Fibroblast of skin of right biceps (primary cell): ENCODE measurements at regions not wholly inside any gene's neighbourhood (a gene's known extent, or its start where the extent isn't known, plus 50 kb on each side); places are given as distances from the start of the nearest gene placed in this dataset.

Source experiments
- DNase-seq: peaks from one replicate; pipeline ENCODE4 v3.0.0-alpha.2; 2013

DNA sequence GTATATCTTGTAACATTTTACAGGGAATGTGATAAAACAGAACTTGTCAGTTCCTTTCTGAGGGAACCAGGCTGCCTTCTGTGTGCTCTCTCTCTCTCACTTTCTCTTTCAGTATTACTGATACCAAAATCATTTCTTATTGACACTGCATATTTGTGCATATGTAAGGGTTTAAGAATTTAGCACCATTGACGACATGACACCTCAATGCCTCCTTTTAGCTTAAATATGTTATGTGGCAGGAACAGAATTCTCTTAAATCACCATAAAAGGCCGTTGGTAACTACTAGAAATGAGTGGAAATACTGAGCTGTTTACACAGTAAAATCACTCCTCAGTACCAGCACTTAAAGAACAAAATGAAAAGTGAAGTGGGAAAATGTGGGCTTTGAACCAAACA is 457.7 kb upstream of the SYT1 start:
- peak; percentile 56 for DNase-seq

GRCh38 chr12:78407722-78408121 is 456.9 kb upstream of the SYT1 start:
- no peak for DNase-seq

DNA sequence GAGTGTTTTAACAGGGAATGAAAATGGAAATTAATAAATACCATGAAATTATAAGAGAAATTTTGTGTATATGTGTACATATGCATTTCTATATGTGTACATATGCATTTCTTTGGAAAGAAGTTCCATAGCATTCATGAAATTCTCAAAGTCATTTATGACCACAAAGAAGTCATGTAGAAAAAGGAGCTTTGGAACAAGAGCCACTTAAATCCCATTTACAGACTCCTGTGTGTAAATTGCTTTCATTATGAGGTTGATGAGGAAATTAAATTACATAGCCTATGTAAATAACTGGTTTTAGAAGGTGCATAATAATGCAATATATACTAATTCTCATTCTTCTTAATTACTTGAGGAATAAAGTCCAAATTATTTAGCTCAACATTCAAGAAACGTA is 450.5 kb upstream of the SYT1 start:
- DNase-seq, result no peak

DNA sequence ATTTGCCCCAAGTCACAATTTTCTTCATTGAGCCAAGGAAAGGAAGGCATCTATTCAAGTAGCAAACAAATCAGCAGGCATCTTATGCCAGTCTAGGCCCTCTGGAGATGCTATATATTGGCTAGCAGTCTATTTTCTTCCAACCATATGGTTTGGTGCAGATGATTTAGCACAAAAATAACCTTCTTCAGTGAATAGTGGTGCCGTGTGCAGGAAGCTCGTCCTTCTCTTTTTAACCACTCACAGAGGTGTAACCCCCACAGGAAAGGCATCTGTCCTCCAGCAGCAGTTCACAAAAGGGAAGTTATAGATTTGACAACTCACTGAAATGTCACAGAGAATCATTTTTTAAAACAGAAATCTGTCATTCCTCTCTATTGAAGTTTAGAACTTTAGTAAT is 445.7 kb upstream of the SYT1 start:
- DNase-seq, result no peak

DNA sequence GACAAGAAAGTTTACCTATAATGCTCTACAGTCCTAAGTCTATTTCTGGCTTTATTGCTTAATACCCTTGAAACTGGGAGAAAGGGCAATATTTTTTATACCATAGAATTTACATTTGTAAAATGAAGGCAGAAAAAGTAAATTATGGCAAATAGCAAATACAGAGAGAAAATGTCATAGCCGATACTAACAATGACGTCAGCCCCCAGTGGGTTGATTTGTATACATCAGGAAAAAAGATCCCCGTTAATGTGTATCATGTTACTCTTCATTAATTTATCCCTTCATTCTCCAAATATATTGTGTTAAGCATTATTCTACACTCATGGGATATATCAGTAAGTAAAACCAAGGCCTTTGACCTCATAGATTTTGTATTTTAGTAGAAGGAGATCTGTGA is 445.1 kb upstream of the SYT1 start:
- DNase-seq, result no peak

DNA sequence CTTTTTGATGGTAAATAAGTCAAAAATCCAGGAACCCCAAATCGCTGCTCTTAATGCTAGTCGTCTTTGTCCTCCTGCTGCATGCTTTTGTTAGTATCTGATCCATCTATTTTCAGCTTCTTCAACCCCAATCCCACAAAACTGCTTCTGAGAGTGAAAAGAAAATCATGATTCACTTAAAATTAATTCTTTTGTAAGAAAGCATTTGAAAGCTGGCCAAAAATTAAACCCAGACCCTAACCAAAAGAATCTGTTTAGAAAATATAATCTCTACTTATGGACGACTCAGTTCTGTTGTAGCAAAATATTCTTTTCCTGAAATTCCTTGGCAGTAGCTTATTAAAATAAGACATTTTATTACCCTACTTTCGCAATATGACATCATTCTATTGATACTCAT is 443.6 kb upstream of the SYT1 start:
- DNase-seq, result peak; percentile 76

GRCh38 chr12:78430551-78430950 is 434.0 kb upstream of the SYT1 start:
- no peak for DNase-seq

DNA sequence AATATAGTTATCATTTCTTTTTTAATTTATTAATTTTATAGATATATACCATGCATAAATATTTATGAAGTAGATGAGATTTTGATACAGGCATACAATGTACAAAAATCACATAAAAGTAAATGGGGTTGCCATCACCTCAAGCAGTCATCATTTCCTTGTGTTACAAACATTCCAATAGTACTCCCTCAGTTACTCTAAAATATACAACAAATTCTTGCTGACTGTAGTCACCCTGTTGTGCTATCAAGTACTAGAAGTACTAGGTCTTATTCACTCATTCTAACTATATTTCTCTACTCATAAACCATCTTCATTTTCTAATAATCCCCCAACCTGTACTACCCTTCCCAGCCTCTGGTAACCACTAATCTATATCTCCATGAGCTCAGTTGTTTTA is 432.6 kb upstream of the SYT1 start:
- DNase-seq, result peak; percentile 22

- DNase-seq, result no peak
Observed at GRCh38 chr12:78439666-78440065, 424.9 kb upstream of the SYT1 start.

GRCh38 chr12:78441737-78442453 is 422.7 kb upstream of the SYT1 start:
- peak; percentile 37 for DNase-seq

- DNase-seq, result peak; percentile 46
Observed at GRCh38 chr12:78442454-78442801, 422.1 kb upstream of the SYT1 start.

- no peak for DNase-seq
Observed at GRCh38 chr12:78446555-78446954, 418.0 kb upstream of the SYT1 start.

- no peak for DNase-seq
Observed at GRCh38 chr12:78447373-78447772, 417.2 kb upstream of the SYT1 start.

DNA sequence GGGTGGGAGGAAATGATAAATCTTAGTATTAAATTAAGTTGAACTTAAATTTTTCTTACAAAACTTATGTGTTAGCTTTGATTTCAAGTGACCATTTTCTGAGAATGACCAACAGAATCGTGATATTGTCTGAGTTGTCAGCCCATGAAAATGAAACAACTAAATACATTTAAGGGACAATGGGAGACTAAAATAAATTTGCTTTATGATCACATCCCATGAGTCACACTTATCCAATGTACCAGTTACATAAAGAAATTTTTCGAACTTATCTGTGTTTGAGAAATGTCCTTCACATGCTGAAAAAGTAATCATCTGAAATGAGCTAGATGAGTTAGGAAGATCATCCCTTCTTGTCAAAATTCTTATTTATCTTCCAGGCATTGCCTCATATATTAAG is 415.9 kb upstream of the SYT1 start:
- DNase-seq, result no peak

DNA sequence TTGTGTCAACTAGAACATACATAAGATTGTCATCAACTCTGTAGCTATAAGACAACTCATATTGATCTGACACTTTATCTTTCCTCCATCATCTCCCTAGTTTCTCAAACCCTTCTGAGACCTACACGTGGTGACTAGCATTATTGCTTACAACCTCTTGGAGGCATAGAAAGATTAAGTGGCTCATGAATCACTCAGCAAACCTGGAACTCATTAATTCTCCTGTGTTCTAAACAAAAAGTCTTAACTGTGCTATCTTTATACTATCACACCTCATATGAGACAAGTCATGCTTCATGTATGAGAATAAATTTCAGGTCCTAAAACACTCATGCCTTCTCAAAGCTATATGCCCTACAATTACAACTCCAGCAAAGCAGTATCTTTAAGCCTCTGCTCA is 408.6 kb upstream of the SYT1 start:
- peak; percentile 23 for DNase-seq

GRCh38 chr12:78457938-78458337 is 406.6 kb upstream of the SYT1 start:
- DNase-seq, result no peak

DNA sequence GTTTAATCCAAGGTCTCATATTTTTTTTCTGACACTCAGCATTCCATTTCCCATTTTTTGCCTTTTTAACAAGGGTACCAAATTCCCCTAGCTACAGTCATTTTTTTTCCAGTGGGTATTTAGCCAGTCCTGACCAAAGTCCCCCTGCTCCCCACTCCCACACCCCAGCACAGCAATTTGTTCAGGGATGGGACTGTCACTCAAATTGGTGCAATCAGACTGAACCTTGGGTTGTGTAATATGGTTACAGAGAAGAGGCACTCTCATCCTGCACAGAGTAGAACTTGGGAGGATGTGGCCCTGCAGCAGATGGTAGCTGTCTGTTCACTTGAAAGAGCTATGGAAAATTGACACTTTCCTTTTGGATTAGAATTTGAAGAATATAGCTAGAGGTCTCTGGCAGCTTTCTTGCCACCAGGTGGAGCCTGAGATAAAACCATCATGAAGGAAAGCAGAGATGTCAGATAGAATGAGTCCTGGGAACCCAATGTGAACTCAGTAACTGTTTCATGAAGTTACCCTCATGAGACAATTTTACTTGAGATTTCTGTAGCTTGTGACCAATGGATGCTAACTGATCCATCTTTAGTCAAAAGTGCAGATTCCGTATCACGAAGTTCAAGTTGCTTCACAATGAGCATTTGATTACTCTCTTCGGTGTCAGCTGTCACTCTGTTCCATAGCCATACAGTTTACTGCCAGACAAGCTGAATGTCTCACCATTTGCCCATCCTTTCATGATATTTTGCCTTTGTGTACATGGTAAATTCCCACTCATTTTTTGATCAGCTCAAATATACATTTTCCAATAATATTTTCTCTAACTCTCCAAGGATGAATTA is 394.0 kb upstream of the SYT1 start:
- peak; percentile 52 for DNase-seq

DNA sequence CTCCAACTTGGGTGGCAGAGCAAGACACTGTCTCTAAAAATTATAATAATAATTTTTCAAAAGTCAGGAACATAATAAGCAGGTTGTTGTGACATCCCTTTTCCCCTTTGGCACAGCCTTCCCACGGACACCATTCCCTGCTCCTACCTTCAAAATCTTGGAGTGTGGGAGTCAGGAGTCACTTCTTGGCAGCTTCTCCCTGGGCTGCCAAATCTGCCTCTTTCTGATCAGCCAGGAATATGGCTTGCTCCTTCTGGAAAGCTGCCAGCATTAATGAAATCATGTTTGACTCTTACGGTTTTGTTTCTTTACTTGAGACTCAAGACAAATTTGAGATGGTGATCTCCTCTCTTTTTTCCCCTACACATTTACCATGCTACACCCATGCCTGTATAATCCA is 391.4 kb upstream of the SYT1 start:
- DNase-seq, result peak; percentile 38

DNA sequence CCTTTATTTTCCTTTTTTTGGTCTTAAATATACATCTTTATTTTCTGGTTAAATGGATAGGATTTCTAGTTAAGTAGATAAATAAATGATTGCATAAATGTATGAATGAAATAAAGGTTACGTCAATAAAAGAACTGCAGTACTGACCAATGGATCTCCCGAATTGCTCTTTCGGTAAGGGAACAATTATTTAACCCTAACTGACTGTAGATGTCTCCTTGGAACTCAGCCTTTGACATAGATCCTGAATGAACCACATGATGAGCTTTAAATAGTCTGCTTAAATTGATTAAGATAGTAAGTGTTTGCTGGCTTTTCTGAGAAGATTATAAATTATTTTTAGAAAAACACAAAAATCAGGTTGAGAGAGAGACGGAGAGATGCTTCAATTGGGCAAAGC is 391.0 kb upstream of the SYT1 start:
- DNase-seq, result no peak

DNA sequence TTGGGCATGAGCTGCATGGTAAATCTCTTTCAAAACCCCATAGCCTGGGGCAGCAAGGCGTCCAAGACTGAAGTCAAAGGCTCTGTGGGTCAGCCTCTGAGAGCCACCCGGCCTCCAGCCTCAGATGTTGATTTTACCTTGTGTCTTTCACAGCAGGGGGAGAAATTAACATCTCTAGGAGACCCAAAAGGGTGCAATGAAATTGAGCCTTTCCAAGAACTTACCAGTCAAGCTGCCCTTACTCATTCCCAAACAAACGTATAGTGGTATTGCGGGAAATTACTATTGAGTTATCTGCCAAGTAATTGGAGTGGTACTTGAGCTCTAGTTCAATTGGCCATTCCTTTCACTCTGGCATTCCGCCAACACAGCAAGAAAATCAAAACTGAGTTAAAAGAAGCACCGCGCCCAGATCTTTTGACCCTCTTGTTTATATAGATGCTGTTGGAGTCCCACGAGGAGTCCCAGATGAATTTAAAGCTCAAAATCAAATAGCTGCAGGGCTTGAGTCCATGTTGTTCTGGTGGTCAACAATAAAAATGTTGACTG is 380.7 kb upstream of the SYT1 start:
- DNase-seq, result no peak

GRCh38 chr12:78489990-78490389 is 374.6 kb upstream of the SYT1 start:
- no peak for DNase-seq

DNA sequence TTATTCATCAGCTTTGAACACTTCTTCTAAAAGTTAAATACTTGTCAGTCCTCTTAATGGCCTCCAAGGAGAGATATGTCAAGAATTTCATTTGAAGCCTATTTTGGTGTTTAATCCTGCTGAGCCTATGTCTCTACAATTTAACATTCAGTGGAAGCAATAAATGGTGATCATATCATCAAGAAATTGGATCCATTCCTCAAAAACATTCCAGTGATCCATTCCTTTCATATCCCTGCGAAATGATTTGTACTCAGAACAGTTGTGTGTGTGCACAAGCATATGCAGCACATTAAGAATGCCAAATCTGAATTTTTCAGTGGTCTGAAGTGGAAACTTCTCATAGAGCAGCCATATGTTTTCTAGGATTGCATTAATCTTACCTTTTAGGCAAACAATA is 373.7 kb upstream of the SYT1 start:
- DNase-seq, result peak; percentile 36

DNA sequence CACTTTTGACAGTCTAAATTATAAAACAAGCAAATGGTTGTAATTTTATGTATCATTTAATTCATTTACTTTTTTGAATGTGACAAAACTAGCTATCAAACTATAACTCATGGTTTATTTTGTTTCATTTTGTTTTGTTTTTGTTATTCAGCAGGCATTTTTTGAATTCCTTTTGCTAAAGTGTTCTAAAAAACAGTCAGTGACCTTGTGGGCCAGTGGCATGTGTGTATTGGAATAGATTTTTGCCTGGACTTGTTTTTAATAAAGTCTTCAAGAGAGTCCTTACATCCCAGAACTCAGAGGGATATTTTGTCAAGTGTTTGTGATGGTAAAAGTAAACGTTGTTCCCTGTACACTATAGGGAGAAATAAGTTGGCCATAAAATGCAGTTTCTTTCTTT is 369.7 kb upstream of the SYT1 start:
- DNase-seq, result no peak

DNA sequence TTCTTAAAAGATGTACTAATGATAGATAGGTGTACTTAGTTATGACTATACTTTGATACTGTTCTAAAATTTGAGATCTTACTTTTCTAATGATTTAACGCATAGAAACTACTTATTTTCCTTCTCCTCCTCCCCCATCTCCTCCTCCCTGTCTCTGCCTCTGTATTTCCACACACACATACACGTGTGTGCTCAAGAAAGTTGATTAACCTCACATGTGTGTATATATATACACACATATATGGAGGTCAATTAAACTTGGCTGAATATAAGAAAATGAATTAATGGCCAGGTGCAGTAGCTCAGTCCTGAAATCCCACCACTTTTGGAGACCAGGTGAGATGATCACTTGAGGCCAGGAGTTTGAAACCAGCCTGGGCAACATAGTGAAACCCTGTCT is 362.7 kb upstream of the SYT1 start:
- DNase-seq, result no peak
